ENCODE measurements at regions not wholly inside any gene's neighbourhood (a gene's known extent, or its start where the extent isn't known, plus 50 kb on each side); places are given as distances from the start of the nearest gene placed in this dataset.

DNA sequence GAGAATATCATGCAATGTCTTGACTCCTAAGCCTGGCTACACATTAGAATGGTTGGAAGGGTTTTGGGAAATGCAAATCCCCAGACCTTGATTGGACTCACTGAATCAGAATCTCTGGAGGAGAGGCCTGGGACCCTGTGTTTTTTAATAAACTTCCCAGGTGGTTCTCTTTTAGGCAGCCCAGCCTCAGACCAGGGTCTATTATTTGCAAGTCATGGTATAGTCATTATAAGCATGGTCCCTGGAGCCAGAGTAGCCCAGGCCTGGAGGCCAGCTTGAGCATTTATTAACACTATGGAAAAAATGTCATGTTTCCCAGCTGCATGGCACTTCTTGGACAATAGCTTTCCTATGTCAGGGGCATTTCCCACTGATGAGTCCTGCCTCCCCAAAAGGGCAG is 266.9 kb downstream of the NPIPA8 start:
- ATAC-seq (no peak), DNase-seq (ENCODE audit: low spot score) (no peak)
- Mint-ChIP-seq H3K4me3 (no peak overlapping the region), H3K9me3 (peaks cover 16% of the 10 kb centered on the region), H3K27me3 (ENCODE audit: low read depth) (no peaks in the 10 kb centered on the region), H3K36me3 (peaks cover 3% of the 10 kb centered on the region; the same call in 1 of the 2 replicates), H3K4me1 (peaks cover 30% of the 10 kb centered on the region), H3K27ac (no peak overlapping the region)
- ChIA-PET POLR2A (no interaction called here), CTCF (no interaction called here)
- no peak for TF ChIP-seq IRF2 (CRISPR knock-in tag; IDR thresholded peaks at IDR 0.05; ENCODE audit: borderline replicate concordance, low read depth)
- TF ChIP-seq NR2C2 (CRISPR knock-in tag; IDR thresholded peaks at IDR 0.05): no peak

DNA sequence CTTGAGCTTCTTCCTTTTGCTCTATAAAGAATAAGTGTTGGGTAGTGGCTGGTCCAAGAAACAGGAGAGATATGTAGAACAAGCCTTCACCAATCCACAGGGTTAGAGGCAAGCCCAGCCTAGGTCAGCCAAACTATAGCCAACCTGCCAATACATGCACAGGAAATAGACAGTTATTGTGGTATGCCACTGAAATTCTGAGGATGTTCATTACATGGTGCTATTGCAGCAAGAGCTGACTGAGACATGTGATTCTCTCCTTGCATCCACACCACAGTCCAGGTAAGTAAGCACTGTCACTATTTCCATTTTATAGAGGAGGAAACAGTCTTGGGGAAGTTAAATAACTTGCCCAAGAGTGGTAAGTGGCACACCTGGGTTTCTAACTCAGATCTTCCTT is 268.1 kb downstream of the NPIPA8 start:
- peaks cover 3% of the 10 kb centered on the region; the same call in 1 of the 2 replicates for H3K36me3 Mint-ChIP-seq
- ChIA-PET CTCF (no interaction called here), POLR2A (no interaction called here)
- no peak for TF ChIP-seq EMX1 (CRISPR knock-in tag; IDR thresholded peaks at IDR 0.05)
- TF ChIP-seq, protein P1, sequence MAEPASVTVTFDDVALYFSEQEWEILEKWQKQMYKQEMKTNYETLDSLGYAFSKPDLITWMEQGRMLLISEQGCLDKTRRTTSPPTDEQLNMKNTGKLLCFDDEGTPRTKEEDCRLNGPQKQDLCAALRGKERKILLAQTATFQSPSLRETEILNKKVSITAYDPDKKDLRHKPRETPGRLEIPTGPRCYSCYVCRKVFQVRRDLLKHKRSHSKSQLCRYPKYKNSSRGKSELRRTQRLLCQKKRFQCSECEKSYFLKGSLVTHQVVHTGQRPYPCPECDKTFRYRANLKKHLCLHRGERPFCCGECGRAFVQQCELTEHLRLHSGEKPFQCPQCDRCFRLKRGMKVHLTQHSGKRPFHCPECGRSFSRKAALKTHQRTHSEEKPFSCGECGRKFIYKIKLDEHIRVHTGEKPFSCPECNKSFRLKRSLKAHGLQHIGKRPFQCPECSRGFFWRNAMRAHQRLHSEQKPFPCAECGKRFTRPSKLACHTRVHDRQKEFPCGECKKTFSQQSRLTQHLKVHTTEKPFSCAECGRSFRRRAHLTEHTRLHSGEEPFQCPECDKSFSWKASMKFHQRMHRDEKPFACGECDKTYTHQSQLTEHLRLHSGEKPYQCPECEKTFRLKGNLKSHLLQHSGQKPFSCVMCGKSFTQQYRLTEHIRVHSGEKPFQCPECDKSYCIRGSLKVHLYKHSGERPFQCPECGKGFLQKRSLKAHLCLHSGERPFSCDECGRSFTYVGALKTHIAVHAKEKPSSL (CRISPR knock-in tag; conservative IDR thresholded peaks at IDR 0.05): no peak
- TF ChIP-seq, protein P2, sequence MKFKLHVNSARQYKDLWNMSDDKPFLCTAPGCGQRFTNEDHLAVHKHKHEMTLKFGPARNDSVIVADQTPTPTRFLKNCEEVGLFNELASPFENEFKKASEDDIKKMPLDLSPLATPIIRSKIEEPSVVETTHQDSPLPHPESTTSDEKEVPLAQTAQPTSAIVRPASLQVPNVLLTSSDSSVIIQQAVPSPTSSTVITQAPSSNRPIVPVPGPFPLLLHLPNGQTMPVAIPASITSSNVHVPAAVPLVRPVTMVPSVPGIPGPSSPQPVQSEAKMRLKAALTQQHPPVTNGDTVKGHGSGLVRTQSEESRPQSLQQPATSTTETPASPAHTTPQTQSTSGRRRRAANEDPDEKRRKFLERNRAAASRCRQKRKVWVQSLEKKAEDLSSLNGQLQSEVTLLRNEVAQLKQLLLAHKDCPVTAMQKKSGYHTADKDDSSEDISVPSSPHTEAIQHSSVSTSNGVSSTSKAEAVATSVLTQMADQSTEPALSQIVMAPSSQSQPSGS (CRISPR knock-in tag; IDR thresholded peaks at IDR 0.05; ENCODE audit: borderline replicate concordance, low read depth): no peak
- TF ChIP-seq, protein P3, sequence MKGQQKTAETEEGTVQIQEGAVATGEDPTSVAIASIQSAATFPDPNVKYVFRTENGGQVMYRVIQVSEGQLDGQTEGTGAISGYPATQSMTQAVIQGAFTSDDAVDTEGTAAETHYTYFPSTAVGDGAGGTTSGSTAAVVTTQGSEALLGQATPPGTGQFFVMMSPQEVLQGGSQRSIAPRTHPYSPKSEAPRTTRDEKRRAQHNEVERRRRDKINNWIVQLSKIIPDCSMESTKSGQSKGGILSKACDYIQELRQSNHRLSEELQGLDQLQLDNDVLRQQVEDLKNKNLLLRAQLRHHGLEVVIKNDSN (CRISPR knock-in tag; IDR thresholded peaks at IDR 0.05): no peak
- no peak for TF ChIP-seq NFE2L1 (CRISPR knock-in tag; IDR thresholded peaks at IDR 0.05)
- TF ChIP-seq, protein P4, sequence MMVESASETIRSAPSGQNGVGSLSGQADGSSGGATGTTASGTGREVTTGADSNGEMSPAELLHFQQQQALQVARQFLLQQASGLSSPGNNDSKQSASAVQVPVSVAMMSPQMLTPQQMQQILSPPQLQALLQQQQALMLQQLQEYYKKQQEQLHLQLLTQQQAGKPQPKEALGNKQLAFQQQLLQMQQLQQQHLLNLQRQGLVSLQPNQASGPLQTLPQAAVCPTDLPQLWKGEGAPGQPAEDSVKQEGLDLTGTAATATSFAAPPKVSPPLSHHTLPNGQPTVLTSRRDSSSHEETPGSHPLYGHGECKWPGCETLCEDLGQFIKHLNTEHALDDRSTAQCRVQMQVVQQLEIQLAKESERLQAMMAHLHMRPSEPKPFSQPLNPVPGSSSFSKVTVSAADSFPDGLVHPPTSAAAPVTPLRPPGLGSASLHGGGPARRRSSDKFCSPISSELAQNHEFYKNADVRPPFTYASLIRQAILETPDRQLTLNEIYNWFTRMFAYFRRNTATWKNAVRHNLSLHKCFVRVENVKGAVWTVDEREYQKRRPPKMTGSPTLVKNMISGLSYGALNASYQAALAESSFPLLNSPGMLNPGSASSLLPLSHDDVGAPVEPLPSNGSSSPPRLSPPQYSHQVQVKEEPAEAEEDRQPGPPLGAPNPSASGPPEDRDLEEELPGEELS (CRISPR knock-in tag; IDR thresholded peaks at IDR 0.05): no peak
- no peak for TF ChIP-seq SP1 (CRISPR knock-in tag; conservative IDR thresholded peaks at IDR 0.05)
- no peak for TF ChIP-seq ESRRA (CRISPR knock-in tag; IDR thresholded peaks at IDR 0.05; ENCODE audit: borderline replicate concordance)
- TF ChIP-seq ZNF423 (CRISPR knock-in tag; IDR thresholded peaks at IDR 0.05): no peak
- no peak for TF ChIP-seq GABPB1 (CRISPR knock-in tag; IDR thresholded peaks at IDR 0.05)
- no peak for TF ChIP-seq FOXK1 (CRISPR knock-in tag; IDR thresholded peaks at IDR 0.05)
- TF ChIP-seq JUN (CRISPR knock-in tag; IDR thresholded peaks at IDR 0.05): no peak
- TF ChIP-seq, protein P5, sequence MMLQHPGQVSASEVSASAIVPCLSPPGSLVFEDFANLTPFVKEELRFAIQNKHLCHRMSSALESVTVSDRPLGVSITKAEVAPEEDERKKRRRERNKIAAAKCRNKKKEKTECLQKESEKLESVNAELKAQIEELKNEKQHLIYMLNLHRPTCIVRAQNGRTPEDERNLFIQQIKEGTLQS (CRISPR knock-in tag; conservative IDR thresholded peaks at IDR 0.05): no peak
- TF ChIP-seq, protein P6, sequence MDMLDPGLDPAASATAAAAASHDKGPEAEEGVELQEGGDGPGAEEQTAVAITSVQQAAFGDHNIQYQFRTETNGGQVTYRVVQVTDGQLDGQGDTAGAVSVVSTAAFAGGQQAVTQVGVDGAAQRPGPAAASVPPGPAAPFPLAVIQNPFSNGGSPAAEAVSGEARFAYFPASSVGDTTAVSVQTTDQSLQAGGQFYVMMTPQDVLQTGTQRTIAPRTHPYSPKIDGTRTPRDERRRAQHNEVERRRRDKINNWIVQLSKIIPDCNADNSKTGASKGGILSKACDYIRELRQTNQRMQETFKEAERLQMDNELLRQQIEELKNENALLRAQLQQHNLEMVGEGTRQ (CRISPR knock-in tag; IDR thresholded peaks at IDR 0.05): no peak
- no peak for TF ChIP-seq NFYB (CRISPR knock-in tag; conservative IDR thresholded peaks at IDR 0.05; ENCODE audit: low read depth)
- no peak for TF ChIP-seq SMAD4 (CRISPR knock-in tag; IDR thresholded peaks at IDR 0.05)
- TF ChIP-seq, protein P7, sequence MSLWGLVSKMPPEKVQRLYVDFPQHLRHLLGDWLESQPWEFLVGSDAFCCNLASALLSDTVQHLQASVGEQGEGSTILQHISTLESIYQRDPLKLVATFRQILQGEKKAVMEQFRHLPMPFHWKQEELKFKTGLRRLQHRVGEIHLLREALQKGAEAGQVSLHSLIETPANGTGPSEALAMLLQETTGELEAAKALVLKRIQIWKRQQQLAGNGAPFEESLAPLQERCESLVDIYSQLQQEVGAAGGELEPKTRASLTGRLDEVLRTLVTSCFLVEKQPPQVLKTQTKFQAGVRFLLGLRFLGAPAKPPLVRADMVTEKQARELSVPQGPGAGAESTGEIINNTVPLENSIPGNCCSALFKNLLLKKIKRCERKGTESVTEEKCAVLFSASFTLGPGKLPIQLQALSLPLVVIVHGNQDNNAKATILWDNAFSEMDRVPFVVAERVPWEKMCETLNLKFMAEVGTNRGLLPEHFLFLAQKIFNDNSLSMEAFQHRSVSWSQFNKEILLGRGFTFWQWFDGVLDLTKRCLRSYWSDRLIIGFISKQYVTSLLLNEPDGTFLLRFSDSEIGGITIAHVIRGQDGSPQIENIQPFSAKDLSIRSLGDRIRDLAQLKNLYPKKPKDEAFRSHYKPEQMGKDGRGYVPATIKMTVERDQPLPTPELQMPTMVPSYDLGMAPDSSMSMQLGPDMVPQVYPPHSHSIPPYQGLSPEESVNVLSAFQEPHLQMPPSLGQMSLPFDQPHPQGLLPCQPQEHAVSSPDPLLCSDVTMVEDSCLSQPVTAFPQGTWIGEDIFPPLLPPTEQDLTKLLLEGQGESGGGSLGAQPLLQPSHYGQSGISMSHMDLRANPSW (CRISPR knock-in tag; conservative IDR thresholded peaks at IDR 0.05; ENCODE audit: low read depth): no peak
- TF ChIP-seq MYBL2 (CRISPR knock-in tag; IDR thresholded peaks at IDR 0.05): no peak
- no peak for TF ChIP-seq IRF2 (CRISPR knock-in tag; IDR thresholded peaks at IDR 0.05; ENCODE audit: borderline replicate concordance, low read depth)
- TF ChIP-seq ZNF219 (CRISPR knock-in tag; IDR thresholded peaks at IDR 0.05; ENCODE audit: borderline replicate concordance): no peak
- no peaks in the 10 kb centered on the region for H3K27me3 Mint-ChIP-seq (ENCODE audit: low read depth)
- DNase-seq (ENCODE audit: low spot score) (no peak), ATAC-seq (no peak)
- no peak overlapping the region for H3K4me3 Mint-ChIP-seq
- H3K4me1 Mint-ChIP-seq: peaks cover 25% of the 10 kb centered on the region
- H3K9me3 Mint-ChIP-seq: peaks cover 16% of the 10 kb centered on the region
- H3K27ac Mint-ChIP-seq: no peak overlapping the region

Data from WTC11 (cell line).